ENCODE measurements at regions not wholly inside any gene's neighbourhood (a gene's known extent, or its start where the extent isn't known, plus 50 kb on each side); places are given as distances from the start of the nearest gene placed in this dataset.

DNA sequence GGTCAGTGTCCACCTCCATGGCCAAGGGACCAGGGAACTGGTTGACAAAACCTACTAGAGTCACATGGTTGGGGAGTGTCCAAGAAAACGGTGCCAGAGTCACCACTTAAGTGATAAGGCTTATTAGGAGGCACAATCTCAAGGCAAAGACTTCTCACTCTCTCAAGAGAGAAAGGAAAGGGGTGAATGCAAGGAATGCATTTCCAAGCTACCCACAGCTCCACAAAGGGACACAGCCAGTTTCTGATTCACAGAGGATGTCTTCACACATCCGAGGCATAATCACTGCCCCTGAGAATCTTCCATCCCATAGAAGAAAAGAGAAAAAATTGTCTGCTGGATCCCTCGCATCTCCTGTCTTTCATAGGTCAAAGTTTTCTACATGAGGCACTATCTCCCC lies 269.3 kb downstream of the TNS1 start:
- TF ChIP-seq, protein P1, sequence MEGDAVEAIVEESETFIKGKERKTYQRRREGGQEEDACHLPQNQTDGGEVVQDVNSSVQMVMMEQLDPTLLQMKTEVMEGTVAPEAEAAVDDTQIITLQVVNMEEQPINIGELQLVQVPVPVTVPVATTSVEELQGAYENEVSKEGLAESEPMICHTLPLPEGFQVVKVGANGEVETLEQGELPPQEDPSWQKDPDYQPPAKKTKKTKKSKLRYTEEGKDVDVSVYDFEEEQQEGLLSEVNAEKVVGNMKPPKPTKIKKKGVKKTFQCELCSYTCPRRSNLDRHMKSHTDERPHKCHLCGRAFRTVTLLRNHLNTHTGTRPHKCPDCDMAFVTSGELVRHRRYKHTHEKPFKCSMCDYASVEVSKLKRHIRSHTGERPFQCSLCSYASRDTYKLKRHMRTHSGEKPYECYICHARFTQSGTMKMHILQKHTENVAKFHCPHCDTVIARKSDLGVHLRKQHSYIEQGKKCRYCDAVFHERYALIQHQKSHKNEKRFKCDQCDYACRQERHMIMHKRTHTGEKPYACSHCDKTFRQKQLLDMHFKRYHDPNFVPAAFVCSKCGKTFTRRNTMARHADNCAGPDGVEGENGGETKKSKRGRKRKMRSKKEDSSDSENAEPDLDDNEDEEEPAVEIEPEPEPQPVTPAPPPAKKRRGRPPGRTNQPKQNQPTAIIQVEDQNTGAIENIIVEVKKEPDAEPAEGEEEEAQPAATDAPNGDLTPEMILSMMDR (IDR thresholded peaks at IDR 0.05; ENCODE audit: insufficient read depth, missing control alignments), result no peak
- no peak for DNase-seq (ENCODE audit: insufficient read length, low spot score)
- FAIRE-seq, result no peak

DNA sequence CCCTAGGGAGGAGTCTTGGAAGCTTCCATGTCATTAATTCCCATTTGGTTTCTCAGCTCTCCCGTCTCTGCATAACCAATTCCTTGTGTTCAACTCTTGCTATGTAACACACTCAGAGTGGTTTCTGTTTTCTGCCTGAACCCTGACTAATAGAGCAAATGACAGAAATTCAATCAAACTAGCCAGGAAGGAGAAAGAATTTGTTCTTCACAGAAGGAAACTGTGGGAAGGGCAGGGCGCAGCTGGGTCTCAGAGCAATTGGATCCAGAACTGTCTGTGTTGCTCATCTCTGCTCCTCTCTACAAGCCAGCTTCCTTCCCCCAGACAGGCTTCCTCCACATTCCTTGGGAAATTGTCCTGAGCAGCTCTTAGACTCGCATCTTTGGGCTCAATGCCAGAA lies 269.8 kb downstream of the TNS1 start:
- no peak for DNase-seq (ENCODE audit: insufficient read length, low spot score)
- no peak for FAIRE-seq
- TF ChIP-seq, protein P1 (IDR thresholded peaks at IDR 0.05; ENCODE audit: insufficient read depth, missing control alignments), result no peak

DNA sequence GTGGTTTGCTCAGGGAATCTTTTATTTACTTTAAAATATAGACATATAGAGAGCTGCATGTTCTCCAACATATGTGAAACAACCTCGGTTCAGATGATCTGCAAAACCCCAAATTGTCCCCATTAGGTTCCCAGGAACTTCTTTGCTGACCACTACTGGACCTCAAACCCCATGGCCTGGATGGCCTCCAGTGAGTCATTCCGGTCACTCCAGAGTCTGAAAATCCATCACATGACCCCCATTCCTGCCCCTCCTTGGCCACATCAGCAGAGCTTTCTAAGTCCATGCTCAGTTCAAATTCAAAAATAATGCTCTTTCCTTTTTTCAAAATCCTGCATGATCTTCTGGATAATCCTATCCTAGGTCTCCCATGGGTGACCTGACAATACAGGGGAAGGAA lies 271.0 kb downstream of the TNS1 start:
- FAIRE-seq, result no peak
- TF ChIP-seq, protein P1 (IDR thresholded peaks at IDR 0.05; ENCODE audit: insufficient read depth, missing control alignments), result no peak
- DNase-seq (ENCODE audit: insufficient read length, low spot score), result no peak

DNA sequence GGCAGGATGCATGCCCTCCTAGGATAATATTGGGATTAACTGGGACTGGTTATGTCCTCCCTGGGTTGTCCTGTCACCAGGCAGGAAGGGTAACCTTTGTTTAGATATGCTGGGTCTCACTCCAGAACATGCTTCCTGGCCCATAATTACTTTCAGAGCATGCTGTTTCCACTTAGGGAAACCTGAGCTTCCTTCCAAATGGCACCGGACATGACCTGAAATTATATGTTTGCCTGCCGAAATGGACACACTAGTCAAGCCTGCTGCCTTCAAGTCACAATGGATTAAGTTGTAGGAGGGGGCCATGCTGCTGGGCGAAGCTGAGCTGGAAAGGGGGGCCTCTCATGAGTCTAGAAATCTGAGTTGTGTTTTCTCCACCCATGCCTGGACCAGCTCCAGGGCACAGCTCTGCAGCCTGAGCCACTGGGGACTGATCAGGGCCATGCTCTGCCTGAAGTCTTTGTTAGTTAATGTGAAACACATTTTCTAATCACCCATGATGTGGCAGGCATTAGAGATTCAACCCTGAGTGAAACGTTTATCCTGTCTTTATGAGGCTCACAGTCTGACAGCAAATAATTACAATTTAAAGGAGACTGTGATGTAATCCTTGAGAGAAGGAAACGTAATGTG lies 273.3 kb downstream of the TNS1 start:
- FAIRE-seq (no peak), DNase-seq (ENCODE audit: insufficient read length, low spot score) (no peak)
- TF ChIP-seq, protein P1 (IDR thresholded peaks at IDR 0.05; ENCODE audit: insufficient read depth, missing control alignments), result no peak

DNA sequence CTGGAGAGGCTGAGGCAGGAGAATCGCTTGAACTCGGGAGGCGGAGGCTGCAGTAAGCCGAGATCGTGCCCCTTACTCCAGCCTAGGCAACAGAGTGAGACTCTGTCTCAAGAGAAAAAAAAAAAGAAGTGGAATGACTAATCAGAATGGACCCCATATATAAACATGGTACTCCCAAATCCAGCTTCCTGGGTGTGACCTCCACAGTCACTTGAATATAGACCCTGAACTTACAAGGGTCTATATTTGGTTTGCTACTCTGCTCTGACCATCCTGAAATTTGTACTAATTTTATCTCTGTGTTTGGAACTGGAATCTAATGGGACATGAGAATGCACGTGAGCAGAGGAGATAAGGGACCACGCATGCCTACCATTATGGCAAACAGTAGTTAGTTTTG lies 275.0 kb downstream of the TNS1 start:
- no peak for DNase-seq (ENCODE audit: insufficient read length, low spot score)
- TF ChIP-seq, protein P1 (IDR thresholded peaks at IDR 0.05; ENCODE audit: insufficient read depth, missing control alignments), result no peak
- no peak for FAIRE-seq

DNA sequence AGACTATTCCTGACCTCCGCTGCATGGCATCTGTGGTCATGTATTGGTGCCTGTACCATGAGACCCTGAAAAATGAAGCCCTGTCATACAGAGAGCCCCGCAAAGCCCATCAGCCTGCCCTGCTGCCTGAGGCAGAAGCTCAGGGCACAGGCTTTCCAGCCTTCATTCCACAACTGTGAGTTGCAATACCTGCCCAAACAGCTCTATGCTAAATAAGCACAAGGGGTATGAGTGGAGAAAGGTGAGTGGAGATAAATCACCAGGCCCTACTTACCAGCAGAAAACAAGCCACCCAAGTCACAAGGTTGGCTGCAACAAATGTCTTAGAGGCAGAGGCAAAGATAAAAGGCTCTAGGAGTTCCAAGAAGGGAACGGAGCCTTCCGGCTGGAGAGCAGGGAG lies 277.4 kb downstream of the TNS1 start:
- TF ChIP-seq, protein P1 (IDR thresholded peaks at IDR 0.05; ENCODE audit: insufficient read depth, missing control alignments), result no peak
- FAIRE-seq, result no peak
- DNase-seq (ENCODE audit: insufficient read length, low spot score), result no peak

DNA sequence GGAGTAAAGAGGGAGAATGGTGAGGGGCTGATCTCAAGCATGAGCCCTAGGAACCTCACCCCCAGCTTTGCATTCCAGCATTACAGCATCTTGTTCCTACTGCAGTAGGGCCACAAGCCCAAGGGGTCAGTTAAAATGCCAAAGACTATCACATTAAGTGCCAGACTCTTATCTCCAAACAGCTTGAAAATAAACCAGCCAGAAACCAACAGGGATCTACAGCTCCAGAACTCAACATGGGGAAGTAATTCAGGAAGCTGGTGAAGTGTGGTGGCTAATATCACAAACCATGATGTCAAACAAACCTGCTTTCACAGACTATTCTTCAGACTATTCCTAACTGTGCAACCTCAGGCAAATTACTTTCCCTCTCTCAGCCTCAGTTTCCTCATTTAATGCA lies 278.3 kb downstream of the TNS1 start:
- TF ChIP-seq, protein P1 (IDR thresholded peaks at IDR 0.05; ENCODE audit: insufficient read depth, missing control alignments), result no peak
- FAIRE-seq, result no peak
- no peak for DNase-seq (ENCODE audit: insufficient read length, low spot score)
